Activated naive CD8-positive, alpha-beta T cell treated with anti-CD3 and anti-CD28 coated beads, Interleukin-2, amount 50 U/mL, for 24 hours (primary cell): ENCODE measurements at regions not wholly inside any gene's neighbourhood (a gene's known extent, or its start where the extent isn't known, plus 50 kb on each side); places are given as distances from the start of the nearest gene placed in this dataset.

Experiments used
- ATAC-seq: fragments of 150-1000 bp; cut with Tn5 transposase; one replicate; pipeline ENCODE4 v1.10.0; 2021
- DNase-seq: peaks from one replicate; pipeline ENCODE4 v3.0.0; 2021
- H3K27ac Mint-ChIP-seq: one replicate; pipeline ENCODE4 v1.8.0; 2021; ENCODE audit warnings: mild to moderate bottlenecking, mixed read lengths
- H3K27me3 Mint-ChIP-seq: one replicate; pipeline ENCODE4 v1.8.0; 2021; ENCODE audit warnings: mixed read lengths
- H3K36me3 Mint-ChIP-seq: one replicate; pipeline ENCODE4 v1.8.0; 2021; ENCODE audit warnings: low read depth, mixed read lengths
- H3K4me1 Mint-ChIP-seq: one replicate; pipeline ENCODE4 v1.8.0; 2021; ENCODE audit warnings: mixed read lengths
- H3K4me3 Mint-ChIP-seq: one replicate; pipeline ENCODE4 v1.8.0; 2021; ENCODE audit warnings: mild to moderate bottlenecking, moderate library complexity, mixed read lengths
- H3K9me3 Mint-ChIP-seq: one replicate; pipeline ENCODE4 v1.8.0; 2021; ENCODE audit warnings: mixed read lengths

DNA sequence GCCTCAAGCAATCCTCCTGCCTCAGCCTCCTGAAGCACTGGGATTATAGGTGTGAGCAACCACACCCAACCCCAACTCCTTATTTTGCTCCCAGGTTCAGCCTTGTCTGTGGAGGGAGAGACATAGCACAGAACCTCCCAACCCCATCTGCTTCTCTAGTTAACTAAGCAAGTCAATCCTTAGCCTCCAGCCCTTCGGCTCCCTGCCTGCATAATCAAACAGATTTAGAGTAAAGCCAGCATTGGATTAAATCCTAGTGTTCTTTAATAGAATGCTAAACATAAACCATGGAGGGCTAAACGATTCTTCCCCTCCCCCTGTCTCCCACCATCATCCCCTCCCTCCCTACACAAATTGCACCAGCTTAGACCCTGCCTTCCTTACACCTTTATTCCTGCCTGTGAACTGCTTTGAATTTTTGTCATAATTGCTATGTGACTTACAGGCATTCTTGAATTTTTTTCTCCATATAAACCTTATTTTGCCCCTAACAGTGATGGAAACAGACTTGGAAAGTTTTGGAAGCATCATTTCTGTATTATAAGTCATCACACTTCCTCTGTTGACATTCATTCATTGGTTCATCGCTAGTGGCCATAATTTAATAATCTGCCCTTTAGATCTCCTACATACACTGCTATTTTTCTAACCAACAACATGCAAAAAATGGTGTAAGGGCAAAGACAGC is 72.6 kb upstream of the TOMM7 start:
- no peaks in the 10 kb centered on the region for H3K4me1 Mint-ChIP-seq
- peaks cover 9% of the 10 kb centered on the region for H3K27me3 Mint-ChIP-seq
- H3K36me3 Mint-ChIP-seq = no peaks in the 10 kb centered on the region
- no peaks in the 10 kb centered on the region for H3K9me3 Mint-ChIP-seq
- ATAC-seq = no peak
- no peak overlapping the region for H3K27ac Mint-ChIP-seq
- no peak for DNase-seq
- H3K4me3 Mint-ChIP-seq = no peak overlapping the region

DNA sequence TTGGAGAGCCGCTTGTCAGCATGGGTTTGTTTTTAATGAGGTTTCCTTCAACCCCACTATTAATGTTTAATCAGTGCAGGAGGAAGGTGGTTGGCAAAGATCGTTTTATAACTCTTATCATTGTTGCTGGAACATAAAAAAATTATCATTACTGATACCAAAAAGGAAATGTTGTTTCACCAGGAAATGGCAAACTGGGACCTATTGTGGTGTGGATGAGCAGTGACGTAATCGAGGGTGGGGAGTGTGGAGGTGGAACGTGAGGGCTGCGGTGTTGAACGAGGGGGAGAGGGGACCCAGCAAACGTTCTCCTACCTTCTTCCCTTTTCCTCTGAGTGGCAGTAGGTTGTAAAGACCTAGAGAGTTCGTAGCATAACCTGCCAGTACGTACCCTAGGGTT is 71.9 kb upstream of the TOMM7 start:
- Mint-ChIP-seq H3K27me3 (peaks cover 9% of the 10 kb centered on the region), H3K9me3 (no peaks in the 10 kb centered on the region), H3K36me3 (no peaks in the 10 kb centered on the region), H3K4me1 (no peaks in the 10 kb centered on the region), H3K4me3 (no peak overlapping the region), H3K27ac (no peak overlapping the region)
- ATAC-seq (no peak), DNase-seq (no peak)

DNA sequence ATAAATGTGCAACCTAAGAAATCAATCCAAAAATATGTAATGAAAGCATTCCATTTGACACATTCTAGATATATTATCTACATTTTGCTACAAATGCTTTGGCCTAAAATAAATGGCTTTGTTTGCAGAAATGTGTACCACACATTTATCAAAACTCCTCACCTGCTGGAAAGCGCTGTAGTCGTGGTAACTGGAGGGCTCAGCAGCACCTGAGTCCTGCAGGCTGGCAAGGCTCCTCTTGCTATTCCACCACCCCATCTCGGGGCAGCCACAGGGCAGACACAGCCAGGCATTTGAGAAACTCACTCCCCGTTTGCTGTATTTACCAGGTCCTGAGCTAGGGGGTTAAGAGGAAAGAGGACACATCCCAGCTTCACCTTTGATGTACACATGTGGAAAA is 68.1 kb upstream of the TOMM7 start:
- peaks cover 7% of the 10 kb centered on the region for H3K4me1 Mint-ChIP-seq

DNA sequence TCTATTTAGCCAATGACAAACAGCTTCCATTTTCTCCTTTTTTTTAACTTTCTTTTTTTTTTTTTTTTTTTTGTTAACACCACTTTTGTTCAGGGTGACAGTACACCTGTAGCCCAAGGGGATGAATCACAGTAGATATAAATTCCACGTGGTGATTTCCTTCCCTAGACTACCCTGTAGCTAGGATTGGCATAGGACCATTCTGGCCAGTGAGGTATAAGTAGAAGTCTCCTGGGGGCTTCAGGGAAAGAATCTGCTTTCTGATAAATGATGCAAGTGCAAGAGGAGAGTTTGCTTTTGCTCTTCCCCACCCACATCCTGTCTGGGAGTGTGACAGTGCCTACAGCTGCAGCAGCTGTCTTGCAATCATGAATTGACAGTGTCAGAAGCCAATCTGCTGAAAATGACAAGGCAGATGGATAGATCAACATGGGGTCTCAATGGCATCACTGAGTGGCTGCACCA is 63.2 kb upstream of the TOMM7 start:
- Mint-ChIP-seq H3K4me1 (peaks cover 35% of the 10 kb centered on the region), H3K27me3 (no peaks in the 10 kb centered on the region), H3K4me3 (peak overlapping the region; percentile 61), H3K36me3 (no peaks in the 10 kb centered on the region), H3K9me3 (peaks cover 3% of the 10 kb centered on the region), H3K27ac (peak overlapping the region; percentile 89)
- DNase-seq (peak; percentile 47), ATAC-seq (peak; percentile 87)

More for the DNA sequence above, 68.1 kb upstream of the TOMM7 start:
- ATAC-seq (no peak), DNase-seq (no peak)
- Mint-ChIP-seq H3K27ac (no peak overlapping the region), H3K36me3 (no peaks in the 10 kb centered on the region), H3K9me3 (no peaks in the 10 kb centered on the region), H3K27me3 (peaks cover 9% of the 10 kb centered on the region), H3K4me3 (no peak overlapping the region)

DNA sequence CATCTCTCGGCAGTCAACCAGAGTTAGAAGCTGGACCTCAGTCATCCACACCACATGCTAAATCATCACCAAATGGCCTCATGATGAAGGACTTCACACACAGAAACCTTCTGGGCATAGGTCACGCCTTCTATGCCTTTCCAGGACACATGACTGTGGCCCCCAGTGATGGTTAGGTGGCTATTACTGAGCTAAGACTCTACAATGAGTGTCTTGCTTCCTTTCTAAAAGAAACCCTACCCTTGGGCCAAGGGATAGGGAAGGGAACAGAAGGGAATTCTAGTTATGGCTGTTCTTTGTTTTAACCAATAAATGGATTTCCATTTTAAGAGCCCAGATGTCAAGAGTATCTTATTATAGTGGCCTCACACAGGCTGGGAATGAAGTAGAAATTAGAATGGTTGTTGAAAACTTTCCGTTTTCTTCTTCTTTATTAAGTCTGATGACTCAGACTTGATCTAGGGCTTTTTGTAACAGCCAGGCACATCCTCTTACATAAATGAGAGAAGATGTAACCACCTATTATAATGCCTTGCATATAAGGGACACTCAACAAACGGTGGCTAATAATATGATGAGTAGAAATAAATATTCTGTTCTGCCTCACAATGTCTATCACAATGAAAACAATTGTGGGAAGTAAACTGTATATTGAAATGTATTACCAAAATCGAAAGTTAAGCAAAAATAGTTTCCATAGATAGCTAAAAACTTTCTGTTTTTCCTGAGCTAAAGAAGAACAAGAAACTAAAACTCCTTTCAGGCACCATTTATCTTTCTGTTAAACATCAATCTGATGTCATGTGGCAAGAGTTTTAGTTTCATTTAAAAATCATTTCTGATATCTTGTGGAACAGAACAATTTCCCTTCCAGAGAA is 62.5 kb upstream of the TOMM7 start:
- Mint-ChIP-seq H3K9me3 (peaks cover 3% of the 10 kb centered on the region), H3K27me3 (no peaks in the 10 kb centered on the region), H3K36me3 (no peaks in the 10 kb centered on the region), H3K4me3 (peak overlapping the region; percentile 61), H3K27ac (peak overlapping the region; percentile 89), H3K4me1 (peaks cover 35% of the 10 kb centered on the region)
- peak; percentile 64 for ATAC-seq
- no peak for DNase-seq

DNA sequence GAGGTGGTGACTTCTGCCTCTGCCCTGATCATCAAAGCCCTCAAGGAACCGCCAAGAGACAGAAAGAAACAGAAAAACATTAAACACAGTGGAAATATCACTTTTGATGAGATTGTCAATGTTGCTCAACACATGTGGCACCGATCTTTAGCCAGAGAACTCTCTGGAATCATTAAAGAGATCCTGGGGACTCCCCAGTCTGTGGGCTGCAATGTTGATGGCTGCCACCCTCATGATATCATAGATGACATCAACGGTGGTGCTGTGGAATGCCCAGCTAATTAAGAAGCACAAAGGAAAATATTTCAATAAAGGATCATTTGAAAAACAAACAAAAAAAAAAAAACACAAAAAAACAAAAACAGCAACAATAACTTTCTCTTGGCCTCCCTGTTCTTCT is 59.5 kb upstream of the TOMM7 start:
- Mint-ChIP-seq H3K4me3 (no peak overlapping the region), H3K27me3 (no peaks in the 10 kb centered on the region), H3K9me3 (peaks cover 7% of the 10 kb centered on the region), H3K4me1 (peaks cover 35% of the 10 kb centered on the region), H3K27ac (no peak overlapping the region), H3K36me3 (peaks cover 3% of the 10 kb centered on the region)
- no peak for ATAC-seq
- DNase-seq = no peak

DNA sequence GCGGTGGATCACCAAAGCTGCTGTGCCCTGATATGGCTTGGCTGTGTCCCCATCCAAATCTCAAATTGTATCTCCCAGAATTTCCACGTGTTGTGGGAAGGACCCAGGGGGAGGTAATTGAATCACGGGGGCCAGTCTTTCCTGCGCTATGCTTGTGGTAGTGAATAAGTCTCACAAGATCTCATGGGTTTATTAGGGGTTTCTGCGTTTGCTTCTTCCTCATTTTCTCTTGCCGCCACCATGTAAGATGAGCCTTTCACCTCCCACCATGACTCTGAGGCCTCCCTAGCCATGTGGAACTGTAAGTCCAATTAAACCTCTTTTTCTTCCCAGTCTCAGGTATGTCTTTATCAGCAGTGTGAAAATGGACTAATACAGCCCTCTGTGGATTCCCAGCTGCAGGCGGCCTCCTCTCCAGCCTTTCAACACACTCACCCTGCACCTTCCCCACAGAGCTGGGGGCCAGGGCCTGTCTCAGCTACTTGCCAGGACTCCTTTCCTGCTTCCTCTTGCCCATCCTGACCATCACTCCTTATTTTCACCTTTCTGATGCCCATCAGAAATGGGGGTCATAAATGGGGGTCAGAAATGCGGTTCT is 57.2 kb upstream of the TOMM7 start:
- H3K27me3 Mint-ChIP-seq = no peaks in the 10 kb centered on the region
- peaks cover 7% of the 10 kb centered on the region for H3K9me3 Mint-ChIP-seq
- no peak overlapping the region for H3K4me3 Mint-ChIP-seq
- ATAC-seq = no peak
- DNase-seq = no peak
- no peak overlapping the region for H3K27ac Mint-ChIP-seq
- peaks cover 20% of the 10 kb centered on the region for H3K4me1 Mint-ChIP-seq
- H3K36me3 Mint-ChIP-seq = peaks cover 3% of the 10 kb centered on the region

DNA sequence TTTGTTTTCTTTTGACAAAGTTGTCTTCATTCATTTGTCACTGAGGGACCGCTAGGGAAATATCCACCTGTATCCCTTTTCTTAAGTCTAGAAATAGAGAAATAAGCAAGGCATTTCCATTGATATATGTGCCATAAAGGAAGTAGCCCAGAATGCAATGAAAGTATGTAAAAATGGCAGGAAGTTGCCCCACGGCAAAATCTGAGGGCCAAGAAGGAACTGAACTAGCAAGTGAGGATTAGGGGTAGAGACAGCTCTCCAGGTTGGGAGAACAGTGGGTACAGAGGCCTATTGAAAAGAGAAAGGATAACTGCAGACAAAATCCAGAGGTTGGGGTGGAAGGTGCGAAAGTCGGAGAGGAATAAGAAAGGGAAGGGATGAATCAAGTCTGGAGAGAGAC is 56.6 kb upstream of the TOMM7 start:
- Mint-ChIP-seq H3K9me3 (peaks cover 4% of the 10 kb centered on the region), H3K27ac (no peak overlapping the region)

DNA sequence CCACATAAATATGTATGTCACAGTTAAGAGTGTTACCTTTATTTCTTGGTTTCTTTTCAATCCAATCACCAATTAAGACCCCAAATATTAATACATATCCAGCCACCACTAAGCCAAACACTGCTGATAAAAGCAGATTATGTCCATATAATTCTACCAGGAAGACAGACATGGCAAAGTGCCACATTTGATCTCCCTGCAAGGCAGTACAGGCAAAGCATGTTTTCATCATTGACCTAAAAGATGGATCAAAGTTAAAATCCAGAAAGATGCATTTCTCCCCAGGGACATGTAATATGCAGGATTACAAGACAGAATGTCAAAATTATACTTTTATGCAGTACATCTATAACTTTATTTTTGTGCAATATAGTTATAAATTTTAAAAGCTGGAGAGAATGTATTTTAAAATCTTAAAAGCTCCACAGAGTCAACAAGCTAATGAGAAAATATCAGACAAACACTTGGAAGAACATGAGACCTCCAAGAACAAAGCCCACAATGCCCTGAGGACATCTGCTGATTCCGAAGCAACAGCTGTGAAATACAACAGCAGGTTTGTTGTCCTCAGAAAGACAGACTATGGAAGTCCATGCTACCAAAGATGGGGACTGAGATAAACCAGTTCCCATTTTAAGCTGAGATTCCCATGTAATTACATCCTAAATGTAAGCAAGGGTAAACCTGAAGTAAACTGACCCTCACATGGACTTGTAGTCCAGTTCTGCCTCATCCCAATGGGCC is 54.5 kb upstream of the TOMM7 start:
- peaks cover 4% of the 10 kb centered on the region for H3K9me3 Mint-ChIP-seq
- peaks cover 3% of the 10 kb centered on the region for H3K36me3 Mint-ChIP-seq
- H3K4me3 Mint-ChIP-seq = no peak overlapping the region
- no peak overlapping the region for H3K27ac Mint-ChIP-seq
- ATAC-seq = no peak
- DNase-seq = no peak
- no peaks in the 10 kb centered on the region for H3K27me3 Mint-ChIP-seq
- H3K4me1 Mint-ChIP-seq = peaks cover 9% of the 10 kb centered on the region

More for the DNA sequence above, 56.6 kb upstream of the TOMM7 start:
- peaks cover 14% of the 10 kb centered on the region for H3K4me1 Mint-ChIP-seq
- H3K4me3 Mint-ChIP-seq = no peak overlapping the region
- H3K27me3 Mint-ChIP-seq = no peaks in the 10 kb centered on the region
- no peak for ATAC-seq
- DNase-seq = no peak
- H3K36me3 Mint-ChIP-seq = peaks cover 3% of the 10 kb centered on the region

DNA sequence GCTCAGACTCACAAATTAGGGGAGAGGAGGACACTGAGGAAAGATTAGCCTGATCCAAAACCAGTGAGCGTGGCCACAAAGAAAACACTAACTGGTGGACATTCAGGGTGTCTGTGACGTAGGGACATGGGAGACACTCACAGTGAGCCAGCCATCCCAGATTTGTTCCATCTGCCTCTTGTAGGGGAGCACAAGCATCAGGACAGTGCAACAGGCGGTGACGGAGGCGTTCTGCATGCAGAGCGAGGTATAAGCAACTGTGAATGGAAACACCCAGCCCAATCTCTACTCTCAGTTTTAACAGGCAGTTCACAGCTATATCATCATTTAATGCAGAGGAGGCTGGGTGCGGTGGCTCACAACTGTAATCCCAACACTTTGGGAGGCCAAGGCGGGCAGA is 52.8 kb upstream of the TOMM7 start:
- Mint-ChIP-seq H3K27ac (no peak overlapping the region), H3K4me1 (peaks cover 7% of the 10 kb centered on the region), H3K36me3 (peaks cover 3% of the 10 kb centered on the region), H3K27me3 (no peaks in the 10 kb centered on the region), H3K9me3 (peaks cover 4% of the 10 kb centered on the region), H3K4me3 (no peak overlapping the region)
- no peak for DNase-seq
- no peak for ATAC-seq

DNA sequence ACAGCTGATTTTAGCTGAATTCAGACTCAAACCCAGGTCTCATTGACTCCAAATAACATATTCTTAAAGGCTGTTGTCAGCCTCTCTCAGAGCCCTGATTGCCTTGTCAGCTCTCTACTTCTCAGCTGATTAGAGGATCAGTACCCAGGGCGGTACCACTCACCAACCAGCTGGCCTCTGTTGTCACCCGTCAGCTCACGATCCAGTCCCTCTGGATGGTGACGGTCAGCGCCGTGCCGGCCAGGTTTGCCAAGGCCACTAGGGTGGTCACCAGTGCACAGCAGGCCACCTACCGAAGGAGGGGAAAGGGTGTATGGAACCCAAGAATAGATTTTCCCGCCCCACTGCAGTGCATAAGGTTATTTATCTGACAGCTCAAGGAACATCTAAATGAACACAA is 52.3 kb upstream of the TOMM7 start:
- ATAC-seq (no peak), DNase-seq (no peak)
- no peak overlapping the region for H3K27ac Mint-ChIP-seq
- peaks cover 7% of the 10 kb centered on the region for H3K4me1 Mint-ChIP-seq
- no peaks in the 10 kb centered on the region for H3K27me3 Mint-ChIP-seq
- H3K9me3 Mint-ChIP-seq = peaks cover 4% of the 10 kb centered on the region
- no peak overlapping the region for H3K4me3 Mint-ChIP-seq
- H3K36me3 Mint-ChIP-seq = peaks cover 6% of the 10 kb centered on the region
